Prostate gland (tissue), 2 donors: ENCODE measurements at regions not wholly inside any gene's neighbourhood (a gene's known extent, or its start where the extent isn't known, plus 50 kb on each side); places are given as distances from the start of the nearest gene placed in this dataset.

Source experiments
- DNase-seq: peaks from one replicate; pipeline ENCODE4 v3.0.0-alpha.2; 2019; ENCODE audit warnings: low spot score
- H3K27ac ChIP-seq, 2 donors: fragments of 200-600 bp; sonication (generic); 2 replicates each; pipeline ENCODE4 v1.5.1; 2017 to 2019
- H3K27me3 ChIP-seq: fragments of 200-600 bp; sonication (generic); replicated peaks from 2 replicates; pipeline ENCODE4 v1.5.1; 2019; ENCODE audit not compliant: insufficient read depth
- H3K36me3 ChIP-seq, 2 donors: fragments of 200-600 bp; sonication (generic); 1 replicate in 1 of 2; 2 replicates in 1 of 2; pipeline versions ENCODE4 v1.5.1 to v1.8.1; 2017 to 2019
- H3K4me1 ChIP-seq: fragments of 200-600 bp; sonication (generic); replicated peaks from 2 replicates; pipeline ENCODE4 v1.5.1; 2019
- H3K4me3 ChIP-seq, 2 donors: fragments of 200-600 bp; sonication (generic); 2 replicates each; pipeline ENCODE4 v1.5.1; 2017 to 2019
- H3K9me3 ChIP-seq: fragments of 200-600 bp; sonication (generic); 2 replicates; pipeline ENCODE4 v1.5.1; 2017
- CTCF ChIP-seq, 4 experiments: fragments of 200-600 bp in 2 of 4; fragments of 450-650 bp in 2 of 4; sonication (generic) in 2 of 4; IDR thresholded peaks; 1 replicate in 3 of 4; 2 replicates in 1 of 4; pipeline ENCODE4 v1.5.1; 2016 to 2019; ENCODE audit warnings: antibody characterized with exemption in 4 of 4, mild to moderate bottlenecking in 2 of 4, moderate library complexity in 2 of 4
- POLR2A ChIP-seq: fragments of 450-650 bp; IDR thresholded peaks from one replicate; pipeline ENCODE4 v1.6.1; 2016; ENCODE audit warnings: antibody characterized with exemption, mild to moderate bottlenecking
- POLR2AphosphoS5 ChIP-seq: sonication (generic); formaldehyde crosslinking; IDR thresholded peaks from one replicate; pipeline ENCODE4 v1.6.1; 2017; ENCODE audit warnings: antibody characterized with exemption
- WGBS: methylation state at CpG from one replicate; pipeline ENCODE4 v1.1.5; 2018; 5-methylcytosine and 5-hydroxymethylcytosine counted together
- intact Hi-C: fragments of 100-400 bp; cut with DNase I; formaldehyde crosslinking; loops from one replicate; pipeline ENCODE4 v1.14.2; 2022

- Histone ChIP-seq H3K9me3 (no peaks in the 10 kb centered on the region), H3K27me3 (no peaks in the 10 kb centered on the region), H3K36me3 (no peaks in the 10 kb centered on the region), H3K27ac (no peak overlapping the region), H3K4me3 (no peak overlapping the region), H3K4me1 (no peaks in the 10 kb centered on the region)
- DNase-seq, result no peak
- WGBS, result 88% methylated on average over 3 of the region's 3 CpGs
- intact Hi-C loops, result no loop called here
- TF ChIP-seq CTCF (IDR thresholded peaks at IDR 0.05), result no peak
- no peak for TF ChIP-seq POLR2AphosphoS5
- TF ChIP-seq POLR2A, result no peak
Observed at GRCh38 chr15:79492065-79492464, 59.9 kb downstream of the MINAR1 start.

- Histone ChIP-seq H3K9me3 (no peaks in the 10 kb centered on the region), H3K36me3 (no peaks in the 10 kb centered on the region), H3K4me1 (no peaks in the 10 kb centered on the region), H3K27ac (no peak overlapping the region), H3K27me3 (no peaks in the 10 kb centered on the region), H3K4me3 (no peak overlapping the region)
- no peak for DNase-seq
- TF ChIP-seq POLR2AphosphoS5 (no peak), CTCF (IDR thresholded peaks at IDR 0.05) (no peak), POLR2A (no peak)
- intact Hi-C loops, result no loop called here
- 69% methylated on average over 7 of the region's 7 CpGs for WGBS
Observed at GRCh38 chr15:79494384-79494909, 62.3 kb downstream of the MINAR1 start.

GRCh38 chr15:79494963-79495755 is 63.0 kb downstream of the MINAR1 start:
- Histone ChIP-seq H3K27me3 (no peaks in the 10 kb centered on the region), H3K27ac (no peak overlapping the region), H3K4me3 (no peak overlapping the region), H3K9me3 (no peaks in the 10 kb centered on the region), H3K36me3 (no peaks in the 10 kb centered on the region), H3K4me1 (no peaks in the 10 kb centered on the region)
- no peak for TF ChIP-seq CTCF (IDR thresholded peaks at IDR 0.05)
- no peak for TF ChIP-seq POLR2A
- no peak for TF ChIP-seq POLR2AphosphoS5
- no peak for DNase-seq
- WGBS, result 56% methylated on average over 6 of the region's 6 CpGs
- intact Hi-C loops, result no loop called here

GRCh38 chr15:79495775-79496174 is 63.6 kb downstream of the MINAR1 start:
- DNase-seq, result no peak
- no peak for TF ChIP-seq POLR2A
- no peak for TF ChIP-seq POLR2AphosphoS5
- TF ChIP-seq CTCF (IDR thresholded peaks at IDR 0.05), result no peak
- WGBS, result 91% methylated on average over 2 of the region's 2 CpGs
- Histone ChIP-seq H3K4me3 (no peak overlapping the region), H3K27ac (no peak overlapping the region), H3K27me3 (no peaks in the 10 kb centered on the region), H3K4me1 (no peaks in the 10 kb centered on the region), H3K9me3 (no peaks in the 10 kb centered on the region), H3K36me3 (no peaks in the 10 kb centered on the region)
- intact Hi-C loops, result no loop called here

- no peak overlapping the region for H3K27ac ChIP-seq
- no peak for DNase-seq
- H3K4me1 ChIP-seq, result no peaks in the 10 kb centered on the region
- H3K9me3 ChIP-seq, result no peaks in the 10 kb centered on the region
- TF ChIP-seq POLR2AphosphoS5 (no peak), POLR2A (no peak), CTCF (IDR thresholded peaks at IDR 0.05) (no peak)
- 93% methylated on average over 4 of the region's 4 CpGs for whole genome bisulfite sequencing
- no peaks in the 10 kb centered on the region for H3K27me3 ChIP-seq
- no peak overlapping the region for H3K4me3 ChIP-seq
- H3K36me3 ChIP-seq, result no peaks in the 10 kb centered on the region
- intact Hi-C loops, result no loop called here
Observed at GRCh38 chr15:79496838-79497237, 64.7 kb downstream of the MINAR1 start.
